ENCODE measurements at regions not wholly inside any gene's neighbourhood (a gene's known extent, or its start where the extent isn't known, plus 50 kb on each side); places are given as distances from the start of the nearest gene placed in this dataset.

- TF ChIP-seq CTCF (IDR thresholded peaks at IDR 0.05; ENCODE audit: insufficient read depth, low read length), result no peak
- no peak for TF ChIP-seq POLR2AphosphoS5 (IDR thresholded peaks at IDR 0.05; ENCODE audit: low read depth)
Observed at GRCh38 chr1:166283190-166283589, 116.4 kb upstream of the FAM78B start.
